ENCODE measurements at regions not wholly inside any gene's neighbourhood (a gene's known extent, or its start where the extent isn't known, plus 50 kb on each side); places are given as distances from the start of the nearest gene placed in this dataset.

DNA sequence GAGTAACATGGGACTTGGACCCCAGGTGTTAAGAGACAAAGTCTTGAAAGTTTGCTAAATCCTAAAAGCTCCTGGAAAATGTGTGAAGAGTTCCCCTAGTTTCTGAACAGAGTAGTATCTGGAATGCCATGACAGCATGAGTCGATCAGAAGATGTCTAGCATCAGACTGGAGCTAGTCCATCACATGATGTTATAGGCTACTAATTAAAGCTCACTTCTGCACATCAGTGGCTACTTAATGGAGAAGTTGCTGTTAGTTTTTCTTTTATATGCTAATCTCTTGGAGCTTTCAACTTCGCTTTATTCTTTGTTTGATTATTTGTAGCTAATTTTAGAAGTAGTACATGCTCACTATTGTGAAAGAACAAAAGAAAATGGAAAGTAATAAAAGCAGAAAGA lies 471.3 kb upstream of the KLF4 start:
- no peak for DNase-seq
- Histone ChIP-seq H4K8ac (ENCODE audit: low read length) (no peak overlapping the region), H3K9ac (ENCODE audit: low read length) (no peak overlapping the region), H3K9me3 (ENCODE audit: control insufficient read depth, low read length) (no peaks in the 10 kb centered on the region), H2BK12ac (ENCODE audit: low read length in 2 of 2) (no peak overlapping the region), H3K4me3 (ENCODE audit: insufficient read depth in 1 of 2, low read depth in 1 of 2, low read length in 2 of 2) (no peak overlapping the region), H2AK5ac (ENCODE audit: low read length, severe bottlenecking) (no peak overlapping the region), H3K14ac (ENCODE audit: low read length in 2 of 2) (no peak overlapping the region), H3K23ac (ENCODE audit: low read length in 2 of 2) (no peak overlapping the region), H4K91ac (ENCODE audit: low read length) (no peak overlapping the region), H3K79me1 (replicated peaks; ENCODE audit: low read length, poor library complexity, severe bottlenecking) (no peaks in the 10 kb centered on the region), H2BK5ac (ENCODE audit: low read depth, low read length, poor library complexity, severe bottlenecking) (no peak overlapping the region), H3K4ac (ENCODE audit: low read depth in 1 of 2, low read length in 2 of 2) (no peak overlapping the region), H3K27me3 (ENCODE audit: control insufficient read depth in 1 of 2, insufficient read depth in 1 of 2, low read length in 2 of 2) (no peaks in the 10 kb centered on the region), H3K4me2 (ENCODE audit: low read length, poor library complexity, severe bottlenecking) (no peak overlapping the region), H3K27ac (ENCODE audit: low read length, poor library complexity, severe bottlenecking) (no peak overlapping the region), H2BK15ac (ENCODE audit: low read depth, poor library complexity, severe bottlenecking) (no peak overlapping the region), H2AFZ (ENCODE audit: low read depth, low read length) (no peak overlapping the region), H3K36me3 (ENCODE audit: control insufficient read depth in 1 of 2, insufficient read depth in 2 of 2, low read depth in 1 of 2, low read length in 2 of 2) (no peaks in the 10 kb centered on the region), H3K4me1 (ENCODE audit: control insufficient read depth, insufficient read depth, low read depth, low read length) (no peaks in the 10 kb centered on the region), H3K18ac (ENCODE audit: low read depth in 1 of 2, low read length in 2 of 2) (no peak overlapping the region), H2BK120ac (ENCODE audit: low read depth, low read length) (no peak overlapping the region)
- 92% methylated on average over 1 of the region's 2 CpGs for WGBS

DNA sequence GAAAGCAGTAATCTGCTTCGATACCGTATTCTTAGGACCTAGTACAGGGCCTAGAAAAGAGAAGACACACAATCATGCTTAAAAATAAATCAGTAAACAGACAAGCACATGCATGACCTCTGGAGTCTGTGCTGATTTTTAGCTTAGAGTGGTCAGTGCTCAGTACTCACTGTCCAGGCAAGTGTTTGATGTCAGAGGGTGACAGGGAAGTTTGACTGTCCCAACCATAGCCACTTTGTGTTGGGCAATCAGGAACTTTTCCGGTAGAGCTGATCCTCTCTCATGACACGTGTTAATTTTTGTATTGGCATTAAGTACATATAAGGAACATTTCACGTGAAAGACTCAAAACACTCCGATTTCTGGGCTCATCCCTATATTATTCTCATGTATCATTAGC lies 464.7 kb upstream of the KLF4 start:
- no peak overlapping the region for H3K18ac ChIP-seq (ENCODE audit: low read depth in 1 of 2, low read length in 2 of 2)
- no peak overlapping the region for H3K4me3 ChIP-seq (ENCODE audit: insufficient read depth in 1 of 2, low read depth in 1 of 2, low read length in 2 of 2)
- H3K36me3 ChIP-seq (ENCODE audit: control insufficient read depth in 1 of 2, insufficient read depth in 2 of 2, low read depth in 1 of 2, low read length in 2 of 2): no peaks in the 10 kb centered on the region
- H2BK5ac ChIP-seq (ENCODE audit: low read depth, low read length, poor library complexity, severe bottlenecking): no peak overlapping the region
- H3K27ac ChIP-seq (ENCODE audit: low read length, poor library complexity, severe bottlenecking): no peak overlapping the region
- no peak overlapping the region for H2AK5ac ChIP-seq (ENCODE audit: low read length, severe bottlenecking)
- no peak overlapping the region for H2AFZ ChIP-seq (ENCODE audit: low read depth, low read length)
- no peak overlapping the region for H2BK12ac ChIP-seq (ENCODE audit: low read length in 2 of 2)
- H4K91ac ChIP-seq (ENCODE audit: low read length): no peak overlapping the region
- no peak overlapping the region for H3K4ac ChIP-seq (ENCODE audit: low read depth in 1 of 2, low read length in 2 of 2)
- H3K9me3 ChIP-seq (ENCODE audit: control insufficient read depth, low read length): peaks cover 17% of the 10 kb centered on the region
- H3K27me3 ChIP-seq (ENCODE audit: control insufficient read depth in 1 of 2, insufficient read depth in 1 of 2, low read length in 2 of 2): peaks cover 0 to 6% of the 10 kb centered on the region in 2 experiments
- no peaks in the 10 kb centered on the region for H3K79me1 ChIP-seq (replicated peaks; ENCODE audit: low read length, poor library complexity, severe bottlenecking)
- no peak overlapping the region for H2BK15ac ChIP-seq (ENCODE audit: low read depth, poor library complexity, severe bottlenecking)
- no peak overlapping the region for H2BK120ac ChIP-seq (ENCODE audit: low read depth, low read length)
- H3K9ac ChIP-seq (ENCODE audit: low read length): no peak overlapping the region
- no peak overlapping the region for H3K4me2 ChIP-seq (ENCODE audit: low read length, poor library complexity, severe bottlenecking)
- DNase-seq: no peak
- no peaks in the 10 kb centered on the region for H3K4me1 ChIP-seq (ENCODE audit: control insufficient read depth, insufficient read depth, low read depth, low read length)
- 95% methylated on average over 6 of the region's 6 CpGs for WGBS
- H3K14ac ChIP-seq (ENCODE audit: low read length in 2 of 2): no peak overlapping the region
- H4K8ac ChIP-seq (ENCODE audit: low read length): no peak overlapping the region
- no peak overlapping the region for H3K23ac ChIP-seq (ENCODE audit: low read length in 2 of 2)

GRCh38 chr9:107953556-107954125 lies 464.1 kb upstream of the KLF4 start:
- Histone ChIP-seq H3K36me3 (ENCODE audit: control insufficient read depth in 1 of 2, insufficient read depth in 2 of 2, low read depth in 1 of 2, low read length in 2 of 2) (no peaks in the 10 kb centered on the region), H3K4me3 (ENCODE audit: insufficient read depth in 1 of 2, low read depth in 1 of 2, low read length in 2 of 2) (no peak overlapping the region), H3K18ac (ENCODE audit: low read depth in 1 of 2, low read length in 2 of 2) (no peak overlapping the region), H3K4me1 (ENCODE audit: control insufficient read depth, insufficient read depth, low read depth, low read length) (no peaks in the 10 kb centered on the region), H3K9me3 (ENCODE audit: control insufficient read depth, low read length) (peaks cover 17% of the 10 kb centered on the region), H3K79me1 (replicated peaks; ENCODE audit: low read length, poor library complexity, severe bottlenecking) (no peaks in the 10 kb centered on the region), H3K9ac (ENCODE audit: low read length) (no peak overlapping the region), H2BK15ac (ENCODE audit: low read depth, poor library complexity, severe bottlenecking) (no peak overlapping the region), H2AK5ac (ENCODE audit: low read length, severe bottlenecking) (no peak overlapping the region), H2BK12ac (ENCODE audit: low read length in 2 of 2) (no peak overlapping the region), H2AFZ (ENCODE audit: low read depth, low read length) (no peak overlapping the region), H4K8ac (ENCODE audit: low read length) (no peak overlapping the region), H2BK5ac (ENCODE audit: low read depth, low read length, poor library complexity, severe bottlenecking) (no peak overlapping the region), H3K4ac (ENCODE audit: low read depth in 1 of 2, low read length in 2 of 2) (no peak overlapping the region), H3K4me2 (ENCODE audit: low read length, poor library complexity, severe bottlenecking) (no peak overlapping the region), H3K23ac (ENCODE audit: low read length in 2 of 2) (no peak overlapping the region), H3K27me3 (ENCODE audit: control insufficient read depth in 1 of 2, insufficient read depth in 1 of 2, low read length in 2 of 2) (peaks cover 0 to 6% of the 10 kb centered on the region in 2 experiments), H3K27ac (ENCODE audit: low read length, poor library complexity, severe bottlenecking) (no peak overlapping the region), H3K14ac (ENCODE audit: low read length in 2 of 2) (no peak overlapping the region), H4K91ac (ENCODE audit: low read length) (no peak overlapping the region), H2BK120ac (ENCODE audit: low read depth, low read length) (no peak overlapping the region)
- DNase-seq: no peak
- WGBS: 85% methylated on average over 4 of the region's 4 CpGs

DNA sequence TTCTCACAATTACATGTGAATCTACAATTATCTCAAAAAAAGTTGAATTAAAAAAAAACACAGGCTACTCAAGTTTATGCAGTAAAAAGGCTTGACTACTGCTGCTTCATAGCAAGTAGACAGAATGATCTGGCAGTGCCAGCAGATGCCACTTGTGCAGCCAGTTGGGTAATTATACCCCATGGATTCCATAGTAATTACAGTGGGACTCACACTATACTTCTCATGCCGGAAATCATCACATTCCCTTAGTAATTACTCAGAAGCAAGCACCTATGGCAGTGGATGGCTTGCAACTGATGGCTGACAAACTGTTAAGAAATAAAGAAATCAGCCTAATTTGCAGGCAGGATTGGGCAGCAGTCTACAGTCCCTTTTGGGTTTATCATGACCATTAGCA lies 463.2 kb upstream of the KLF4 start:
- H2BK120ac ChIP-seq (ENCODE audit: low read depth, low read length): no peak overlapping the region
- no peaks in the 10 kb centered on the region for H3K36me3 ChIP-seq (ENCODE audit: control insufficient read depth in 1 of 2, insufficient read depth in 2 of 2, low read depth in 1 of 2, low read length in 2 of 2)
- H3K18ac ChIP-seq (ENCODE audit: low read depth in 1 of 2, low read length in 2 of 2): no peak overlapping the region
- H3K9me3 ChIP-seq (ENCODE audit: control insufficient read depth, low read length): peaks cover 17% of the 10 kb centered on the region
- no peak overlapping the region for H3K27ac ChIP-seq (ENCODE audit: low read length, poor library complexity, severe bottlenecking)
- H2BK12ac ChIP-seq (ENCODE audit: low read length in 2 of 2): no peak overlapping the region
- no peak overlapping the region for H3K14ac ChIP-seq (ENCODE audit: low read length in 2 of 2)
- no peak overlapping the region for H3K4me3 ChIP-seq (ENCODE audit: insufficient read depth in 1 of 2, low read depth in 1 of 2, low read length in 2 of 2)
- no peak overlapping the region for H2BK5ac ChIP-seq (ENCODE audit: low read depth, low read length, poor library complexity, severe bottlenecking)
- H3K4me1 ChIP-seq (ENCODE audit: control insufficient read depth, insufficient read depth, low read depth, low read length): peaks cover 2% of the 10 kb centered on the region
- H3K23ac ChIP-seq (ENCODE audit: low read length in 2 of 2): no peak overlapping the region
- peaks cover 0 to 6% of the 10 kb centered on the region in 2 experiments for H3K27me3 ChIP-seq (ENCODE audit: control insufficient read depth in 1 of 2, insufficient read depth in 1 of 2, low read length in 2 of 2)
- no peak overlapping the region for H4K91ac ChIP-seq (ENCODE audit: low read length)
- H2AK5ac ChIP-seq (ENCODE audit: low read length, severe bottlenecking): no peak overlapping the region
- no peak overlapping the region for H2BK15ac ChIP-seq (ENCODE audit: low read depth, poor library complexity, severe bottlenecking)
- no peak for DNase-seq
- no peak overlapping the region for H4K8ac ChIP-seq (ENCODE audit: low read length)
- no peak overlapping the region for H3K4me2 ChIP-seq (ENCODE audit: low read length, poor library complexity, severe bottlenecking)
- 80% methylated on average over 1 of the region's 1 CpG for WGBS
- H3K4ac ChIP-seq (ENCODE audit: low read depth in 1 of 2, low read length in 2 of 2): no peak overlapping the region
- no peak overlapping the region for H2AFZ ChIP-seq (ENCODE audit: low read depth, low read length)
- H3K9ac ChIP-seq (ENCODE audit: low read length): no peak overlapping the region
- H3K79me1 ChIP-seq (replicated peaks; ENCODE audit: low read length, poor library complexity, severe bottlenecking): no peaks in the 10 kb centered on the region
